ENCODE measurements at regions not wholly inside any gene's neighbourhood (a gene's known extent, or its start where the extent isn't known, plus 50 kb on each side); places are given as distances from the start of the nearest gene placed in this dataset.

GRCh38 chr7:45469103-45469502, 105.1 kb upstream of the ADCY1 start:
- no peak for TF ChIP-seq CTCF (conservative IDR thresholded peaks at IDR 0.05; ENCODE audit: low read depth in 2 of 2)
- TF ChIP-seq CREB1 (CRISPR knock-in tag; IDR thresholded peaks at IDR 0.05; ENCODE audit: low read depth): no peak
- TF ChIP-seq EZH2phosphoT487 (IDR thresholded peaks at IDR 0.05; ENCODE audit: unreplicated experiment): no peak
- TF ChIP-seq EZH2 (IDR thresholded peaks at IDR 0.05; ENCODE audit: low read depth, unreplicated experiment): no peak
- TF ChIP-seq POLR2AphosphoS5 (IDR thresholded peaks at IDR 0.05; ENCODE audit: low read depth): no peak

Measured in GM23338 (cell line).